OCI-LY7 (cell line): ENCODE measurements at regions not wholly inside any gene's neighbourhood (a gene's known extent, or its start where the extent isn't known, plus 50 kb on each side); places are given as distances from the start of the nearest gene placed in this dataset.

Experiments used
- BruUV-seq: library from RNA; stranded (reverse); fragments of 400-500 nt; replicated peaks from 2 replicates; lab custom pipeline; 2021; lab: Mats Ljungman, UMichigan
- CTCF ChIA-PET: fragments of 300-600 bp; sonication (Branson Sonifier 250); formaldehyde crosslinking; loops from one replicate; lab custom pipeline; 2022; ENCODE audit warnings: antibody characterized with exemption; ENCODE audit not compliant: unreplicated experiment; lab: Charles Lee
- POLR2A ChIA-PET: fragments of 300-600 bp; sonication (Branson Sonifier 250); formaldehyde crosslinking; loops from one replicate; lab custom pipeline; 2022; ENCODE audit warnings: antibody characterized with exemption; lab: Charles Lee
- DNase-seq: peaks from one replicate; pipeline ENCODE4 v3.0.0-alpha.2; 2015; ENCODE audit warnings: low spot score
- H2AFZ ChIP-seq: fragments of 200-600 bp; sonication (generic), shearing (Covaris generic); 2 replicates; pipeline ENCODE4 v1.6.1; 2014; ENCODE audit warnings: mild to moderate bottlenecking, antibody characterized with exemption, low read length, moderate library complexity
- H3K27ac ChIP-seq: fragments of 200-600 bp; sonication (generic); 2 replicates; pipeline ENCODE4 v1.5.1; 2014; ENCODE audit warnings: mixed run types, low read depth, mild to moderate bottlenecking, moderate library complexity, low read length, inconsistent platforms; ENCODE audit not compliant: poor library complexity, severe bottlenecking
- H3K36me3 ChIP-seq: fragments of 200-600 bp; sonication (generic); 2 replicates; pipeline ENCODE4 v1.6.1; 2014; ENCODE audit warnings: mild to moderate bottlenecking, antibody characterized with exemption, low read length, moderate library complexity, mixed read lengths; ENCODE audit not compliant: insufficient read depth
- H3K4me1 ChIP-seq: fragments of 200-600 bp; sonication (generic); 2 replicates; pipeline ENCODE4 v1.5.1; 2014; ENCODE audit warnings: mild to moderate bottlenecking, low read length; ENCODE audit not compliant: insufficient read depth, poor library complexity, severe bottlenecking
- H3K4me2 ChIP-seq: fragments of 200-600 bp; sonication (generic); 2 replicates; pipeline ENCODE4 v1.6.1; 2014; ENCODE audit warnings: mild to moderate bottlenecking, low read length
- H3K4me3 ChIP-seq: fragments of 200-600 bp; sonication (generic); 2 replicates; pipeline ENCODE4 v1.5.1; 2014; ENCODE audit warnings: mild to moderate bottlenecking, low read depth, low read length; ENCODE audit not compliant: poor library complexity, severe bottlenecking
- H3K79me2 ChIP-seq: fragments of 200-600 bp; sonication (generic); 2 replicates; pipeline ENCODE4 v1.6.1; 2016; ENCODE audit warnings: low read depth, mild to moderate bottlenecking, low read length, moderate library complexity, mixed read lengths; ENCODE audit not compliant: insufficient read depth
- H3K9me2 ChIP-seq: fragments of 200-600 bp; sonication (generic); 2 replicates; pipeline ENCODE4 v1.6.1; 2016; ENCODE audit warnings: mild to moderate bottlenecking, low read length, mixed read lengths; ENCODE audit not compliant: insufficient read depth
- H3K9me3 ChIP-seq: fragments of 200-600 bp; sonication (generic); 2 replicates; pipeline ENCODE4 v1.6.1; 2014; ENCODE audit warnings: mild to moderate bottlenecking, mixed run types, low read length, mixed read lengths
- H4K20me1 ChIP-seq: fragments of 200-600 bp; sonication (generic); 2 replicates; pipeline ENCODE4 v1.6.1; 2014; ENCODE audit warnings: mild to moderate bottlenecking, antibody characterized with exemption, low read length, moderate library complexity, mixed read lengths; ENCODE audit not compliant: insufficient read depth
- EZH2phosphoT487 ChIP-seq: fragments of 200-600 bp; sonication (generic); IDR thresholded peaks from 2 replicates; pipeline ENCODE4 v1.6.1; 2018; ENCODE audit warnings: low read depth, borderline replicate concordance, mild to moderate bottlenecking, mixed run types, antibody characterized with exemption, low read length, moderate library complexity, mixed read lengths
- intact Hi-C: fragments of 100-400 bp; cut with micrococcal nuclease; formaldehyde crosslinking; loops from one replicate; pipeline ENCODE4 v1.10.0; 2022; ENCODE audit not compliant: unreplicated experiment
- TF ChIP-seq, protein P1 (sequence below): fragments of 200-600 bp; sonication (generic); conservative IDR thresholded peaks from 2 replicates; pipeline ENCODE4 v1.5.1; 2014; ENCODE audit warnings: mild to moderate bottlenecking, antibody characterized with exemption, low read length, moderate library complexity, mixed read lengths

DNA sequence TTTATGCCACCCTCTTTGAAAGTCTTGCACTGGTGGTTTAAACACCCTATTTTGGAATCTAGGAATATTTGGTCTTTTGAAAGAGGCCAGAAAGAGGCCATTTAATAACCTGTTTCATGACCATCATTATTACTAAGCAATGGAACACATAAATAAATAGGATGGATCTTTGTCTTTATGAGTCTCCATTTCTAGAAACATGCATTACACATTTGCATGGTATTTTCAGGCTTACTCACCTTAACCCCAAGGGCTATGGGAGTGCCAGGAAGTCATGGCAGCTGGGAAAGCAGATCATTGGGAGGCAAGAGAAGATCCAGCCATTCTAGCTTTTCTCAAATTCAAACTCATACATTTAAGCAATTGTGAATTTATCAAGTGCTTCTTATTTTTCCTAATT lies 185.8 kb upstream of the POU2AF2 start:
- no peak overlapping the region for H3K4me2 ChIP-seq
- H3K79me2 ChIP-seq, result no peaks in the 10 kb centered on the region
- H3K27ac ChIP-seq, result no peak overlapping the region
- TF ChIP-seq EZH2phosphoT487, result no peak
- TF ChIP-seq, protein P1, sequence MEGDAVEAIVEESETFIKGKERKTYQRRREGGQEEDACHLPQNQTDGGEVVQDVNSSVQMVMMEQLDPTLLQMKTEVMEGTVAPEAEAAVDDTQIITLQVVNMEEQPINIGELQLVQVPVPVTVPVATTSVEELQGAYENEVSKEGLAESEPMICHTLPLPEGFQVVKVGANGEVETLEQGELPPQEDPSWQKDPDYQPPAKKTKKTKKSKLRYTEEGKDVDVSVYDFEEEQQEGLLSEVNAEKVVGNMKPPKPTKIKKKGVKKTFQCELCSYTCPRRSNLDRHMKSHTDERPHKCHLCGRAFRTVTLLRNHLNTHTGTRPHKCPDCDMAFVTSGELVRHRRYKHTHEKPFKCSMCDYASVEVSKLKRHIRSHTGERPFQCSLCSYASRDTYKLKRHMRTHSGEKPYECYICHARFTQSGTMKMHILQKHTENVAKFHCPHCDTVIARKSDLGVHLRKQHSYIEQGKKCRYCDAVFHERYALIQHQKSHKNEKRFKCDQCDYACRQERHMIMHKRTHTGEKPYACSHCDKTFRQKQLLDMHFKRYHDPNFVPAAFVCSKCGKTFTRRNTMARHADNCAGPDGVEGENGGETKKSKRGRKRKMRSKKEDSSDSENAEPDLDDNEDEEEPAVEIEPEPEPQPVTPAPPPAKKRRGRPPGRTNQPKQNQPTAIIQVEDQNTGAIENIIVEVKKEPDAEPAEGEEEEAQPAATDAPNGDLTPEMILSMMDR, result no peak
- H2AFZ ChIP-seq, result no peak overlapping the region
- DNase-seq, result no peak
- H3K9me2 ChIP-seq, result no peaks in the 10 kb centered on the region
- intact Hi-C loops, result no loop called here
- H3K4me1 ChIP-seq, result no peaks in the 10 kb centered on the region
- ChIA-PET CTCF (no interaction called here), POLR2A (interaction anchor here (0.5 to 2.4 kb wide), 5 partner anchors 14 to 217 kb away, joined by 3 to 7 read pairs (median 3); no protein-coding TSS in a partner anchor)
- H3K36me3 ChIP-seq, result no peaks in the 10 kb centered on the region
- no TSS peak for BruUV-seq
- no peaks in the 10 kb centered on the region for H4K20me1 ChIP-seq
- 0 out of 2 replicates have a peak, but pooled peaks cover 6% of the 10 kb centered on the region for H3K9me3 ChIP-seq
- H3K4me3 ChIP-seq, result no peak overlapping the region

DNA sequence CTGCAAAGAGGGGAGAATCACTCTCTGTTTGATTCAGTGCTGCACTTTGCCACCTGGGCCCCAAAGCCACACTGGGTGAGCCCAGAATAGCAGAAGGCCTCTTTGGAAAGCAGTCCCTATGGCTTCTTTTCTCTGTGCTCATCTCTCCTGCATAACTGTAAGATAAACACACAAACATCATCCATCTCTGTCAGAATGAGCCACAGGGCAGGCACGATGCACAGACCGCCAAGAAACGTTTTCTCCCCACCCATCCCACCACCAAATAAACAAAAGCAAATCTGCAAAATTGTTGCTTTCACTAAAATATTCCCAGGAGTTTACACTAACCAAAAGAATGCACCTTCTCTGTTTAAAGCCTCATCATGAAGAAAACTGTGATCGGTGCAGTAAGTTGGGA lies 196.4 kb upstream of the POU2AF2 start:
- POLR2A ChIA-PET, result no interaction called here
- TF ChIP-seq EZH2phosphoT487, result no peak
- TF ChIP-seq, protein P1, result no peak
- no peak overlapping the region for H2AFZ ChIP-seq
- H3K36me3 ChIP-seq, result no peaks in the 10 kb centered on the region
- no TSS peak for BruUV-seq
- H3K27ac ChIP-seq, result no peak overlapping the region
- 0 out of 2 replicates have a peak, but pooled peaks cover 3% of the 10 kb centered on the region for H3K9me3 ChIP-seq
- intact Hi-C loops, result no loop called here
- DNase-seq, result no peak
- no peaks in the 10 kb centered on the region for H3K4me1 ChIP-seq
- H3K79me2 ChIP-seq, result no peaks in the 10 kb centered on the region
- H3K4me2 ChIP-seq, result no peak overlapping the region
- H3K4me3 ChIP-seq, result no peak overlapping the region
- H4K20me1 ChIP-seq, result no peaks in the 10 kb centered on the region
- CTCF ChIA-PET, result no interaction called here
- H3K9me2 ChIP-seq, result no peaks in the 10 kb centered on the region

DNA sequence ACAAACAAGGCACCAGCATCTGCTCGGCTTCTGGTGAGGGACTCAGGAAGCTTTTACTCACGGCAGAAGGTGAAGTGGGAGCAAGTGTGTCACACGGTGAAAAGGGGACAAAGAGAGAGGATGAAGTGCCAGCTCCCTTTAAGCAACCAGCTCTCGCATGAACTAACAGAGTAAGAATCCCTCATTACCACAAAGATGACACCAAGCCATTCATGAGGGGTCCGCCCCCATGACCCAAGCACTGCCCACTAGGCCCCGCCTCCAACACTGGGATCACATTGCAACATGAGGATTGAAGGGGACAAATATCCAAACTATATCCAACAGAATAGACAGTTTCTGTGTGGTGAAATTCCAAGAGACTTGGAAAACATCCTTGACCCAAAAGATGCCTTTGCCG lies 198.2 kb upstream of the POU2AF2 start:
- no peaks in the 10 kb centered on the region for H3K36me3 ChIP-seq
- H3K27ac ChIP-seq, result no peak overlapping the region
- H3K4me1 ChIP-seq, result no peaks in the 10 kb centered on the region
- H3K9me2 ChIP-seq, result no peaks in the 10 kb centered on the region
- no peaks in the 10 kb centered on the region for H3K79me2 ChIP-seq
- no peak for TF ChIP-seq EZH2phosphoT487
- TF ChIP-seq, protein P1, result no peak
- no peaks in the 10 kb centered on the region for H4K20me1 ChIP-seq
- 0 out of 2 replicates have a peak, but pooled peaks cover 3% of the 10 kb centered on the region for H3K9me3 ChIP-seq
- no TSS peak for BruUV-seq
- POLR2A ChIA-PET, result interaction anchor here (2.2 kb wide), 1 partner anchor 73 kb away, joined by 5 read pairs; no protein-coding TSS in a partner anchor
- intact Hi-C loops, result no loop called here
- CTCF ChIA-PET, result no interaction called here
- H3K4me2 ChIP-seq, result no peak overlapping the region
- no peak overlapping the region for H2AFZ ChIP-seq
- no peak for DNase-seq
- H3K4me3 ChIP-seq, result no peak overlapping the region
